Transverse colon (tissue), 4 donors: ENCODE measurements at regions not wholly inside any gene's neighbourhood (a gene's known extent, or its start where the extent isn't known, plus 50 kb on each side); places are given as distances from the start of the nearest gene placed in this dataset.

ENCODE experiments used
- DNase-seq: peaks from one replicate; pipeline ENCODE4 v3.0.0-alpha.2; 2019
- H3K27ac ChIP-seq, 4 donors: fragments of 200-600 bp; sonication (generic); 2 replicates each; pipeline ENCODE4 v1.5.1; 2016 to 2018; ENCODE audit warnings: inconsistent platforms in 4 of 4
- H3K27me3 ChIP-seq: fragments of 200-600 bp; sonication (generic); 2 replicates; pipeline ENCODE4 v1.5.1; 2017; ENCODE audit warnings: inconsistent platforms
- H3K36me3 ChIP-seq, 4 donors: fragments of 200-600 bp; sonication (generic); 2 replicates each; pipeline ENCODE4 v1.5.1; 2017 to 2019; ENCODE audit warnings: inconsistent platforms in 4 of 4
- H3K4me1 ChIP-seq, 4 donors: fragments of 200-600 bp; sonication (generic); 2 replicates each; pipeline ENCODE4 v1.5.1; 2017 to 2020; ENCODE audit warnings: inconsistent platforms in 4 of 4
- H3K4me3 ChIP-seq, 4 donors: fragments of 200-600 bp; sonication (generic); 1 replicate in 1 of 4; 2 replicates in 3 of 4; pipeline versions ENCODE4 v1.5.1 to v1.6.1; 2017 to 2019; ENCODE audit warnings: inconsistent platforms in 4 of 4
- H3K9me3 ChIP-seq, 2 donors: fragments of 200-600 bp; sonication (generic); 2 replicates each; pipeline ENCODE4 v1.5.1; 2017 to 2019; ENCODE audit warnings: inconsistent platforms in 2 of 2
- EP300 ChIP-seq: sonication (generic); formaldehyde crosslinking; IDR thresholded peaks from one replicate; pipeline ENCODE4 v1.6.1; 2017; ENCODE audit warnings: antibody characterized with exemption, low read depth
- POLR2A ChIP-seq: fragments of 450-650 bp; IDR thresholded peaks from one replicate; pipeline ENCODE4 v1.6.1; 2016; ENCODE audit warnings: antibody characterized with exemption, mild to moderate bottlenecking, moderate library complexity
- POLR2AphosphoS5 ChIP-seq, 3 donors: sonication (generic); formaldehyde crosslinking; IDR thresholded peaks; one replicate each; pipeline ENCODE4 v1.6.1; 2016; ENCODE audit warnings: antibody characterized with exemption in 3 of 3
- WGBS, 2 donors: methylation state at CpG; one replicate each; pipeline ENCODE4 v1.1.5; 2018; ENCODE audit warnings: low coverage in 1 of 2; 5-methylcytosine and 5-hydroxymethylcytosine counted together
- in situ Hi-C, 4 donors: fragments of 200-750 bp; cut with MboI; loops; one replicate each; pipeline versions ENCODE4 v1.15.0 to v1.15.1; 2017; ENCODE audit warnings: low sequenced_read_pairs in 3 of 4, low pct_ligation_motif_present in 1 of 4, low pct_unique_long_range_greater_than_20kb in 1 of 4
- intact Hi-C: fragments of 100-400 bp; cut with DNase I; formaldehyde crosslinking; loops from one replicate; pipeline ENCODE4 v1.15.1; 2023; ENCODE audit warnings: low total_unique reads
- TF ChIP-seq, protein P1 (sequence below), 5 experiments: fragments of 200-600 bp in 3 of 5; fragments of 450-650 bp in 2 of 5; sonication (generic) in 3 of 5; IDR thresholded peaks; 1 replicate in 2 of 5; 2 replicates in 3 of 5; pipeline ENCODE4 v1.5.1; 2016 to 2017; ENCODE audit warnings: antibody characterized with exemption in 5 of 5, inconsistent platforms in 3 of 5, mild to moderate bottlenecking in 2 of 5, moderate library complexity in 1 of 5

DNA sequence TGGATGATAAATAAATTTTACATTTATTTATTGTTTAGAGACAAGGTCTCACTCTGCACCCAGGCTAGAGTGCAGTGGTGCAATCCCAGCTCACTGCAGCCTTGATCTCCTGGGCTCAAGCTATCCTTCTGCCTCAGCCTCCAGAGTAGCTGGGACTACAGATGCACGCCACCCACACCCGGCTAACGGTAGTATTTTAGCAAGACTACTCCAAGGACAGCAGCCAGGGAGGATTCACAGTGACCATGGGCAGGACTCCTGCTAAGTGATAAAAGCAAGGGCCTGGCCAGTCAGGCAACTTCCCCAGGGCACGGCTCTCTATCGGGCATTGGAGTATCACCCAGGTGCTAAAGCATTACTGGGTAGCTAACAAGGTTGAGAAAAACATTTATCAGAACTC is 55.4 kb downstream of the ARL6IP4 start:
- no peaks in the 10 kb centered on the region for H3K4me1 ChIP-seq
- in situ Hi-C loops (loop anchor here in 2 of 4 donors (25.0 kb wide), 1 partner anchor 201 kb away; the partner anchor contains the start of genes MPHOSPH9 (in 2 of the 2) and MTRFR (in 2 of the 2)), intact Hi-C loops (no loop called here)
- H3K9me3 ChIP-seq, result no peaks in the 10 kb centered on the region
- DNase-seq, result no peak
- 90% methylated on average over 5 of the region's 5 CpGs; no CpG with 5 or more reads in 1 of the 2 donors for WGBS, 2 donors
- no peak for TF ChIP-seq POLR2AphosphoS5 (IDR thresholded peaks at IDR 0.05)
- no peak overlapping the region for H3K4me3 ChIP-seq
- H3K27ac ChIP-seq, result no peak overlapping the region
- H3K27me3 ChIP-seq, result no peaks in the 10 kb centered on the region
- H3K36me3 ChIP-seq, result no peaks in the 10 kb centered on the region

DNA sequence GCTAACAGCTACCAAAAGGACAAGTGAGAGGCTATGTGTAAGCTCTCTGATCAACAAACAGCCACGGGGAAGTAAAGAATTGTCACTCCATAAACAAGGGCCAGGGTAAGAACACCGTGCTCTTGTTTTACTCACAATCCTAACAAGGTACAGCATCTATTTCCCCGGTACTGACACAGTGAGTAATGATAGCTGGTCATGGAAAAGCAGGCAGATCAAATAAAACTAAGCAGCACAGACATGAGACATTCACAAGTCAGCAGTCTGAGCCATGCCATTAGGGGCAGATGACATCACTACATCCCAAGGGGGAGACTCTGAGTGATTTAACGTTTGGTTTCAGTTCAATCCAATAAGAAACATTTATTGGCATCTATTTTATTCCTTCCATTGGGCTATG is 54.4 kb downstream of the ARL6IP4 start:
- Histone ChIP-seq H3K9me3 (no peaks in the 10 kb centered on the region), H3K36me3 (no peaks in the 10 kb centered on the region), H3K27ac (no peak overlapping the region), H3K27me3 (no peaks in the 10 kb centered on the region), H3K4me1 (no peaks in the 10 kb centered on the region), H3K4me3 (no peak overlapping the region)
- no peak for DNase-seq
- 41 to 66% methylated on average over 3 to 4 of the region's 4 CpGs for WGBS, 2 donors
- in situ Hi-C loops (loop anchor here in 2 of 4 donors (25.0 kb wide), 1 partner anchor 202 kb away; the partner anchor contains the start of genes MPHOSPH9 (in 2 of the 2) and MTRFR (in 2 of the 2)), intact Hi-C loops (no loop called here)
- TF ChIP-seq EP300 (no peak), POLR2AphosphoS5 (IDR thresholded peaks at IDR 0.05) (no peak), POLR2A (no peak)
- TF ChIP-seq, protein P1, sequence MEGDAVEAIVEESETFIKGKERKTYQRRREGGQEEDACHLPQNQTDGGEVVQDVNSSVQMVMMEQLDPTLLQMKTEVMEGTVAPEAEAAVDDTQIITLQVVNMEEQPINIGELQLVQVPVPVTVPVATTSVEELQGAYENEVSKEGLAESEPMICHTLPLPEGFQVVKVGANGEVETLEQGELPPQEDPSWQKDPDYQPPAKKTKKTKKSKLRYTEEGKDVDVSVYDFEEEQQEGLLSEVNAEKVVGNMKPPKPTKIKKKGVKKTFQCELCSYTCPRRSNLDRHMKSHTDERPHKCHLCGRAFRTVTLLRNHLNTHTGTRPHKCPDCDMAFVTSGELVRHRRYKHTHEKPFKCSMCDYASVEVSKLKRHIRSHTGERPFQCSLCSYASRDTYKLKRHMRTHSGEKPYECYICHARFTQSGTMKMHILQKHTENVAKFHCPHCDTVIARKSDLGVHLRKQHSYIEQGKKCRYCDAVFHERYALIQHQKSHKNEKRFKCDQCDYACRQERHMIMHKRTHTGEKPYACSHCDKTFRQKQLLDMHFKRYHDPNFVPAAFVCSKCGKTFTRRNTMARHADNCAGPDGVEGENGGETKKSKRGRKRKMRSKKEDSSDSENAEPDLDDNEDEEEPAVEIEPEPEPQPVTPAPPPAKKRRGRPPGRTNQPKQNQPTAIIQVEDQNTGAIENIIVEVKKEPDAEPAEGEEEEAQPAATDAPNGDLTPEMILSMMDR (IDR thresholded peaks at IDR 0.05), result no peak

DNA sequence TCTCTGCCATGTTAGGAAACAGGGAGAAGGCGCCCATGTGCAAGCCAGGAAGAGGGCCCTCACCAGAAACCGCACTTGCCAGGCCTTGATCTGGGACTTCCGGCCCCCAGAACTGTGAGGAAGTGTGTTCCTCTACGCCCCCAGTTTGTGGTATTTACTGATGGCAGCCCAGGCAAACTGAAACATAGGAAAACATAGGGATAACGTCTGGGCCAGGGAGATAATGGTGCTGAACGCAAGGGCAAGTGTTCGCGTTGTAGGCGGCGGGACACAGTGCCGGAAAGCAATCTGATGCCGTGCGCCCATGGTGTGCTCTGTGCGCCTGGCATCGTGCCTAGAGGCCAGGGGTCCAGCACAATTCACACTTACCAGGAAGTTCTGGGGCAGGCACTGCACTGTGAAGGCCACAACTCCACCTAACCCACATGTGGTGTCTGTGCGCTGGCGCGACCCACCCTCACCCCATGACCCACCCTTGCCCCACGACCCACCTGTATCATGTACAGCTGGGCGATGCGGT is 53.6 kb downstream of the ARL6IP4 start:
- no peak for TF ChIP-seq EP300
- no peak for DNase-seq
- H3K27me3 ChIP-seq, result no peaks in the 10 kb centered on the region
- no peaks in the 10 kb centered on the region for H3K4me1 ChIP-seq
- H3K27ac ChIP-seq, result no peak overlapping the region
- H3K4me3 ChIP-seq, result no peak overlapping the region
- in situ Hi-C loops, result loop anchor here in 2 of 4 donors (25.0 kb wide), 1 partner anchor 203 kb away; the partner anchor contains the start of genes MPHOSPH9 (in 2 of the 2) and MTRFR (in 2 of the 2)
- no peaks in the 10 kb centered on the region for H3K36me3 ChIP-seq
- WGBS, 2 donors, result 81% methylated on average over 21 of the region's 21 CpGs; no CpG with 5 or more reads in 1 of the 2 donors
- intact Hi-C loops, result no loop called here
- H3K9me3 ChIP-seq, result no peaks in the 10 kb centered on the region

DNA sequence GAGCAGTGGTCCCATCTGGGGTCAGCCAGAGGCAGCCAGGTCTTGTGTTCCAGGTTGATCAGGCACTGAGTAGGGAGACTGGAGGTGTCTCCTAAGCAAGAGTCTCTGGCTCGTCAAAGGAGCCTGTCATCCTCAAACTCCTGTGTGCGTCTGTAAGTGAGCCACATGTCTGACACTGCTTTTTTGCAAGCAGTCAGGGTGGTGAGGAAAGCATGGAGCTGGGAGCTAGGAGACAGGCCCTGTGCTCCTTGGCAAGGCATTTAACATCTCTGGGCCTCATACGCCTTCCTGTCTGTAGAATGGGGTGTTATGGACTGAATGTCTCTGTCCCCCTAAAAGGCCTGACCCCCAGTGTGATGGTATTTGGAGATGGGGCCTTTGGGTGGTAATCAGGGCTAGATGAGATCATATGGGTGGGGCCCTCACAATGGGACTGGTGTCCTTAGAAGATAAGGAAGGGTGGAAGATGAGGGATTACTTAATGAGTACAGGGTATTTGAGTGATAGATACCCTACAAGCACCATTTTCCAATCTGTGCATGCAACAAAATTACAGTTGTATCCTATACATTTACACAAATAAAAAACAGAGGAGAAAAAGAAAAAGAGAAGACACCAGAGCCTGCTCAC is 53.0 kb downstream of the ARL6IP4 start:
- Histone ChIP-seq H3K36me3 (no peaks in the 10 kb centered on the region), H3K4me3 (no peak overlapping the region), H3K27ac (no peak overlapping the region), H3K9me3 (no peaks in the 10 kb centered on the region), H3K4me1 (no peaks in the 10 kb centered on the region), H3K27me3 (no peaks in the 10 kb centered on the region)
- 80 to 97% methylated on average over 1 to 3 of the region's 3 CpGs for WGBS, 2 donors
- no peak for DNase-seq
- intact Hi-C loops, result no loop called here
- in situ Hi-C loops, result loop anchor here in 2 of 4 donors (25.0 kb wide), 1 partner anchor 204 kb away; the partner anchor contains the start of genes MPHOSPH9 (in 2 of the 2) and MTRFR (in 2 of the 2)
- TF ChIP-seq, protein P1 (IDR thresholded peaks at IDR 0.05), result no peak
- TF ChIP-seq POLR2A (no peak), POLR2AphosphoS5 (IDR thresholded peaks at IDR 0.05) (no peak)

DNA sequence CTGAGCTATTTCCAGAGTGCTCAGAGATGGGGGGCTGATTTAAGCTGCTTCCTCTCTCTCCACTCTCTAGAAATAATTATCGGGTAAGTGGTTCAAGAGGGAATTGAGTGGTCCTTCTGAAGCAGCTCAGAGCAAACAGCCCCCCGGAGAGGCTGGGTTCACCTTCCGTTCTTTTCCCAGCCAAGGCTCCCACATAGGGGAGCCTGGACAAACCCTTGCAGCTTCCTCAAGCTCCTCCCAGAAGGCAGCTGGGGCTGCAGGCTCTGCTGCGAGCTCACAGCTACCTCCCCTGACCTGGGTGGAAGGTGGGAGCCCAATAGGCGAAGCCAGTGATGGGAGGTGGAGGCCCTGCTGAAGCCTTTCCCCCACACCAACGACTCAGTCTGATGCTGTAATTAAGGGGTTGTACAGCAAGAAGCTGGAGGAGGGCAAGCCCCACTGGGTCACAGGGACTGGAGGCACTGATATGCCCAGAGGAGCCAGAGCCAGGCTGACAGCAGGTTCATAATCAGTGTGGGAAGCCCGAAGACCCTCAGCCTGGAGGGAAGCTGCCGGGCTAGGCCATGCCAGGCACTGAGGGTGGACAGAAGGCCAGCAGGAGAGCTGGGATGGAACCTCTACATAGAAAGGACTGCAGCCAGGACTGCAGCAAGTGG is 52.4 kb downstream of the ARL6IP4 start:
- intact Hi-C loops (no loop called here), in situ Hi-C loops (loop anchor here in 2 of 4 donors (25.0 kb wide), 1 partner anchor 204 kb away; the partner anchor contains the start of genes MPHOSPH9 (in 2 of the 2) and MTRFR (in 2 of the 2))
- TF ChIP-seq POLR2A, result no peak
- TF ChIP-seq EP300, result no peak
- TF ChIP-seq POLR2AphosphoS5 (IDR thresholded peaks at IDR 0.05), result no peak
- TF ChIP-seq, protein P1 (IDR thresholded peaks at IDR 0.05), result no peak
- Histone ChIP-seq H3K36me3 (no peaks in the 10 kb centered on the region), H3K4me1 (no peaks in the 10 kb centered on the region), H3K27ac (no peak overlapping the region), H3K4me3 (no peak overlapping the region), H3K27me3 (no peaks in the 10 kb centered on the region), H3K9me3 (no peaks in the 10 kb centered on the region)
- no peak for DNase-seq
- WGBS, 2 donors, result 81% methylated on average over 8 of the region's 8 CpGs; no CpG with 5 or more reads in 1 of the 2 donors
